NB4 (cell line): ENCODE measurements at regions not wholly inside any gene's neighbourhood (a gene's known extent, or its start where the extent isn't known, plus 50 kb on each side); places are given as distances from the start of the nearest gene placed in this dataset.

ENCODE experiments used
- CTCF ChIP-seq: IDR thresholded peaks from one replicate; pipeline ENCODE4 v1.5.1; 2012; ENCODE audit warnings: low read depth, low read length
- MAX ChIP-seq: IDR thresholded peaks from 2 replicates; pipeline ENCODE4 v1.6.1; 2011; ENCODE audit warnings: low read depth, low read length
- MYC ChIP-seq: IDR thresholded peaks from 2 replicates; pipeline ENCODE4 v1.6.1; 2011; ENCODE audit warnings: low read depth, low read length
- POLR2A ChIP-seq: IDR thresholded peaks from 2 replicates; pipeline ENCODE4 v1.6.1; 2011; ENCODE audit warnings: mild to moderate bottlenecking; ENCODE audit not compliant: insufficient read length; ENCODE audit errors: extremely low read depth

- no peak for TF ChIP-seq CTCF
- no peak for TF ChIP-seq POLR2A
- TF ChIP-seq MAX, result no peak
- no peak for TF ChIP-seq MYC
Measured at GRCh38 chr7:22002726-22003125, 57.0 kb upstream of the CDCA7L start.
